GM21529 (cell line): ENCODE measurements at regions not wholly inside any gene's neighbourhood (a gene's known extent, or its start where the extent isn't known, plus 50 kb on each side); places are given as distances from the start of the nearest gene placed in this dataset.
"Not testable (repeated sequence)": the region's sequence is repeated elsewhere in the genome, so short reads cannot be mapped to it uniquely, and the experiment has no call there.

Source experiments
- ATAC-seq: cut with Tn5 transposase; IDR thresholded peaks from one replicate; pipeline ENCODE4 v1.9.1; 2021; ENCODE audit not compliant: unreplicated experiment

GRCh38 chr10:29363930-29364329 lies 75.1 kb downstream of the LYZL1 start:
- ATAC-seq: not testable (repeated sequence)

GRCh38 chr10:29366206-29366605 lies 77.3 kb downstream of the LYZL1 start:
- not testable (repeated sequence) for ATAC-seq

- no peak for ATAC-seq
Measured at GRCh38 chr10:29369419-29369818, 80.5 kb downstream of the LYZL1 start.

- no peak for ATAC-seq
Measured at GRCh38 chr10:29370097-29371092, 81.5 kb downstream of the LYZL1 start.

GRCh38 chr10:29372920-29373319 lies 84.0 kb downstream of the LYZL1 start:
- no peak for ATAC-seq

GRCh38 chr10:29374162-29374561 lies 85.3 kb downstream of the LYZL1 start:
- ATAC-seq: no peak

- ATAC-seq: no peak
Measured at GRCh38 chr10:29375888-29376287, 87.0 kb downstream of the LYZL1 start.

- ATAC-seq: no peak
Measured at GRCh38 chr10:29377333-29377961, 88.6 kb downstream of the LYZL1 start.

GRCh38 chr10:29378106-29378505 lies 89.2 kb downstream of the LYZL1 start:
- no peak for ATAC-seq

GRCh38 chr10:29379208-29379607 lies 90.3 kb downstream of the LYZL1 start:
- ATAC-seq: no peak

GRCh38 chr10:29379777-29380598 lies 91.1 kb downstream of the LYZL1 start:
- ATAC-seq: not testable (repeated sequence)

GRCh38 chr10:29380599-29381511 lies 92.0 kb downstream of the LYZL1 start:
- ATAC-seq: not testable (repeated sequence)

GRCh38 chr10:29386342-29386999 lies 97.6 kb downstream of the LYZL1 start:
- no peak for ATAC-seq

GRCh38 chr10:29387269-29387668 lies 98.4 kb downstream of the LYZL1 start:
- ATAC-seq: no peak

GRCh38 chr10:29388112-29388511 lies 99.2 kb downstream of the LYZL1 start:
- ATAC-seq: not testable (repeated sequence)

- ATAC-seq: no peak
Measured at GRCh38 chr10:29389493-29389892, 100.6 kb downstream of the LYZL1 start.

GRCh38 chr10:29389935-29390334 lies 101.1 kb downstream of the LYZL1 start:
- ATAC-seq: no peak

GRCh38 chr10:29392376-29393021 lies 103.6 kb downstream of the LYZL1 start:
- ATAC-seq: peak; percentile 65

GRCh38 chr10:29394321-29394932 lies 105.6 kb downstream of the LYZL1 start:
- no peak for ATAC-seq
